DND-41 (cell line): ENCODE measurements at regions not wholly inside any gene's neighbourhood (a gene's known extent, or its start where the extent isn't known, plus 50 kb on each side); places are given as distances from the start of the nearest gene placed in this dataset.

ENCODE experiments used
- ATAC-seq: fragments of 200-7000 bp; cut with Tn5 transposase; 3 replicates; pipeline ENCODE4 v1.9.1; 2021; ENCODE audit warnings: low read depth; ENCODE audit not compliant: insufficient read depth
- DNase-seq: peaks from one replicate; pipeline ENCODE4 v3.0.0-alpha.2; 2020
- H2AFZ ChIP-seq: 2 replicates; pipeline ENCODE4 v1.6.0; 2012; ENCODE audit warnings: low read depth, low read length
- H3K27ac ChIP-seq: 2 replicates; pipeline ENCODE4 v1.5.1; 2012; ENCODE audit warnings: low read length, inconsistent platforms
- H3K27me3 ChIP-seq: fragments of 200-600 bp; sonication (generic); 2 replicates; pipeline ENCODE4 v1.6.0; 2012; ENCODE audit warnings: low read length, mild to moderate bottlenecking, inconsistent platforms; ENCODE audit not compliant: insufficient read depth, poor library complexity
- H3K36me3 ChIP-seq: 2 replicates; pipeline ENCODE4 v1.5.1; 2012; ENCODE audit warnings: low read length, inconsistent platforms; ENCODE audit not compliant: insufficient read depth
- H3K4me1 ChIP-seq: 2 replicates; pipeline ENCODE4 v1.5.1; 2012; ENCODE audit warnings: mild to moderate bottlenecking, low read length; ENCODE audit not compliant: insufficient read depth
- H3K4me2 ChIP-seq: 2 replicates; pipeline ENCODE4 v1.6.0; 2012; ENCODE audit warnings: mild to moderate bottlenecking, moderate library complexity, low read length, inconsistent platforms; ENCODE audit not compliant: insufficient read depth
- H3K4me3 ChIP-seq, 2 experiments: fragments of 200-600 bp in 1 of 2; shearing (Covaris generic) in 1 of 2; 2 replicates each; pipeline ENCODE4 v1.5.1; 2012 to 2016; ENCODE audit warnings: inconsistent platforms in 2 of 2, low read length in 2 of 2, mild to moderate bottlenecking in 2 of 2, low read depth in 1 of 2, moderate library complexity in 1 of 2
- H3K79me2 ChIP-seq: 2 replicates; pipeline ENCODE4 v1.6.0; 2012; ENCODE audit warnings: low read length, inconsistent platforms; ENCODE audit not compliant: insufficient read depth
- H3K9ac ChIP-seq: 2 replicates; pipeline ENCODE4 v1.6.0; 2012; ENCODE audit warnings: low read depth, mild to moderate bottlenecking, inconsistent platforms, low read length, moderate library complexity
- H3K9me3 ChIP-seq: 2 replicates; pipeline ENCODE4 v1.5.1; 2012; ENCODE audit warnings: low read length, moderate library complexity, mild to moderate bottlenecking, inconsistent platforms; ENCODE audit not compliant: insufficient read depth, severe bottlenecking
- H4K20me1 ChIP-seq: 2 replicates; pipeline ENCODE4 v1.6.0; 2012; ENCODE audit warnings: low read length; ENCODE audit not compliant: insufficient read depth
- CTCF ChIP-seq: IDR thresholded peaks from 2 replicates; pipeline ENCODE4 v1.5.1; 2012; ENCODE audit warnings: borderline replicate concordance, low read length, moderate library complexity, mild to moderate bottlenecking; ENCODE audit not compliant: poor library complexity, severe bottlenecking; ENCODE audit errors: extremely low read depth
- EZH2 ChIP-seq: IDR thresholded peaks from 3 replicates; pipeline ENCODE4 v1.6.1; 2012; ENCODE audit warnings: borderline replicate concordance, low read depth, mild to moderate bottlenecking, moderate library complexity, low read length, inconsistent platforms; ENCODE audit not compliant: severe bottlenecking

- no peaks in the 10 kb centered on the region for H3K9me3 ChIP-seq
- TF ChIP-seq EZH2: no peak
- no peak for TF ChIP-seq CTCF
- H3K36me3 ChIP-seq: no peaks in the 10 kb centered on the region
- no peaks in the 10 kb centered on the region for H4K20me1 ChIP-seq
- DNase-seq: no peak
- H3K4me1 ChIP-seq: peaks cover 18% of the 10 kb centered on the region
- H2AFZ ChIP-seq: no peak overlapping the region
- ATAC-seq: no peak
- no peaks in the 10 kb centered on the region for H3K27me3 ChIP-seq
- no peak overlapping the region for H3K27ac ChIP-seq
- H3K79me2 ChIP-seq: no peaks in the 10 kb centered on the region
- H3K4me3 ChIP-seq: no peak overlapping the region
- no peak overlapping the region for H3K4me2 ChIP-seq
- H3K9ac ChIP-seq: no peak overlapping the region
Measured at GRCh38 chr7:112400141-112400540, 50.1 kb upstream of the IFRD1 start.
